ENCODE measurements at regions not wholly inside any gene's neighbourhood (a gene's known extent, or its start where the extent isn't known, plus 50 kb on each side); places are given as distances from the start of the nearest gene placed in this dataset.
A peak's percentile ranks its signal among the peaks of the same experiment; 100 is the strongest.
"Not testable (repeated sequence)": the region's sequence is repeated elsewhere in the genome, so short reads cannot be mapped to it uniquely, and the experiment has no call there.

DNA sequence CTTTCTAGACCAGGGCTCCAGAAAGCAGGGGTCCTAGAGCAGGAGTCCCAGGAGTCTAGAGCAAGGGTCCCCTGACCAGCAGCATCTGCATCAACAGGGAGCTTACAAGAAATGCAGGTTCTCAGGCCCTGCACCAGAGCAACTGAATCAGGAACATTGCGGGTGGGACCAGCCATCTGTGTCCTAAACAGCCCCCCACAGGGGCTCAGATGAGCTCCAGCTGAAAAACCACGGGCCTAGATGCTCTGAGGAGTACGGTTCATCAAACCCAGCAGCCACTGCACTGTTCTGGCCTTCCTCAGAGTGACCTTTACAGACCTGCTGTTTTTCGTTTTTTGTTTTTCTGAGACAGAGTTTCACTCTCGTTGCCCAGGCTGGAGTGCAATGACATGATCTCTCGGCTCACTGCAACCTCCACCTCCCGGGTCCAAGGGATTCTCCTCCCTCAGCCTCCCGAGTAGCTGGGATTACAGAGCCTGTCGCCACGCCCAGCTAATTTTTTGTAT lies 438.2 kb downstream of the SOX9 start:
- DNase-seq (ENCODE audit: low spot score): no peak

- peak; percentile 64 for DNase-seq (ENCODE audit: low spot score)
Observed at GRCh38 chr17:72560303-72561247, 439.8 kb downstream of the SOX9 start.

- DNase-seq (ENCODE audit: low spot score): no peak
Observed at GRCh38 chr17:72561266-72561665, 440.4 kb downstream of the SOX9 start.

DNA sequence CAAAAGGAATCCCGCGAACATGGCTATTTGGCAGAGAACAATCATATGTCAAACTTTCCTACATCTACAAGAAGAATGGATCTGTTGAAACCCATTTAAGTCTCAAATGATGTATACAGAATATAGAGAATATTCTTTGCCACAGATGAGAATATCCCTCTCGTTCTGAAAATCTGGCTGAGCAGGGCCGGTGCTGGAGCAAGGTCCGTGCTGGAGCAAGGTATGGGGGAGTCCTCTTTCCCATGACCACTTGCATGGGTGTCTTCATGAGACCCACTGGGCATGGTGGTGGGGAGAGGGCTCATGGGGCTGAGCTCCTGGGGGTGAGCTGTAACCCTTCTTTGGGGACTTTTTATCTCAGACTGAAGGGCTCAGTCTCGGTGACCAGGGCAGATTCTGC lies 440.9 kb downstream of the SOX9 start:
- no peak for DNase-seq (ENCODE audit: low spot score)

DNA sequence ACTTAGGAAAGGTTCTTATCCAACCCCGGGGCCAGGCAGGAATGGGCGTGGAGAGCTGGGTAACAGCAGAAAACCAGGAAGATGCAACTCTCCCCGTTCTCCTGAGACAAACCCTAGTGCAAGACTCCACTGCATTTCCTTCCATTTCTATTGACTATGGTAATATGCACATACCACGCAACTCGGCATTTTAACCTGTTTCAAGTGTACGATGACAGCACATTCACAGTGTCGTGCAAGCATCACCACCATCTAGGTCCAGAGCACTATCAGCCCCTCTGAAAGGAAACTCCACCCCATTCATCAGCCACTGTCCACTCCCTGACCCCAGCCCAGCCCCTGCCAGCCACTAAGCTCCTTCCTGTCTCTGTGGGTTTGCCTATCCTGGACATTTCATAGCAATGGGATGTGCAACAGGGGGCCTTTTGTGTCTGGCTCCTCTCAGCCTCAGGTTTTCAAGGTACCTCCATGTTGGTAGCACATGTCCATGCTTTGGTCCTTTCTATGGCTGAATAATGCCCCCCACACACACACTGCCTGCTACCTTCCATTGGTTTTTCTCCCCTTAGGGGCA lies 441.9 kb downstream of the SOX9 start:
- DNase-seq (ENCODE audit: low spot score): no peak

- DNase-seq (ENCODE audit: low spot score): no peak
Observed at GRCh38 chr17:72563952-72564351, 443.1 kb downstream of the SOX9 start.

GRCh38 chr17:72565006-72565405 lies 444.2 kb downstream of the SOX9 start:
- DNase-seq (ENCODE audit: low spot score): no peak

DNA sequence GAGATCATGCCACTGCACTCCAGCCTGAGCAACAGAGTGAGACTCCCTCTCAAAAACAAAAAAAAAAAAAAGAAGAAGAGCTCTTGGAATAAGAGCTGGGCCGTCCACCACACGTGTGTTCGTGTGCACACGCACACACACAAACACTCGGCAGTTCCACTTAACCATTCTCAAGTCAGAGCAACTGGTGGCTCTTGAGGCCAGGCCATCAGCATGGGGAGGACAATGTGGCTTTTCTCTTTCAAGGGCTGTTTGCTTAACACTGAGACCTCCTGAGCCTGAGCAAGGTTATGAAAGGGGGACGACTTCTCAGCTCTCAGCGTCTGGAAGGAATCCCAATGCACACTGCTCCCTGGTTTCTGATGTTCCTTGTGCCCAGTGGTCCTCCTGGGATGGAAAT lies 444.9 kb downstream of the SOX9 start:
- DNase-seq (ENCODE audit: low spot score): no peak

DNA sequence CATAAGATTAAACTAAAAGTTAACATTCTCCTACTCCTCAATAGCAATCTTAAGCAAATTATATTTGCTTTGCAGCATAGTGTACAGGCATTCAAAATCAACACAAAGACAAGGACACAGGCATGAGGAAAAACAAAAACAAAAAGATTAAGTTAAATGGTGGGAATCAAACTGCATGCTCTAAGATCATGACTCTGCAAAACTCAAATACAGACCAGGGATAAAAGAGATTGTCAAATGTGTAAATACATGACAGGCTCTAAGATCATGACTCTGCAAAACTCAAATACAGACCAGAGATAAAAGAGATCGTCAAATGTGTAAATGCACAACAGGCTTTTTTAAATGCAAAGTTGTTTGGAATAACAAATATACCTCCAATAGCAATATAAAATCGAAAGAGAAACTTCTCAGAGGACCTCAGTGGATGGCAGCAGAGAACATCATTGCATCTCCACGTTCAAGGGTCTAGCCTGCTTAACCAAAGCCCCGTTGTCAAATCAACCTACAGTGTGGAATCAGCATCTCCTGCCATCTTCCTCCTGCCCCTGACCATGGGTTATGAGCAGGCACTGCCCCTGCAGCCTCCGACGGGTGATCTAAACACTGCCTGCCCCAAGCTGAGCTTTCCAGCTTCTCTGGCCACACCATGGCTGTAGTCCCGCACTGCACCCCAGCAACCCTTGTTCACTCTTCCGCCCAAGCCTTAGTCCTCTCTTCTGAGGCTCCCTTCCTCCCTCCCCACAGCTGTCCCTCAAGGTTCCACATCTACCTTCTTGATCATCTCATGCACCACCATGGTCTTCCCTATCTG lies 446.1 kb downstream of the SOX9 start:
- DNase-seq (ENCODE audit: low spot score): no peak

DNA sequence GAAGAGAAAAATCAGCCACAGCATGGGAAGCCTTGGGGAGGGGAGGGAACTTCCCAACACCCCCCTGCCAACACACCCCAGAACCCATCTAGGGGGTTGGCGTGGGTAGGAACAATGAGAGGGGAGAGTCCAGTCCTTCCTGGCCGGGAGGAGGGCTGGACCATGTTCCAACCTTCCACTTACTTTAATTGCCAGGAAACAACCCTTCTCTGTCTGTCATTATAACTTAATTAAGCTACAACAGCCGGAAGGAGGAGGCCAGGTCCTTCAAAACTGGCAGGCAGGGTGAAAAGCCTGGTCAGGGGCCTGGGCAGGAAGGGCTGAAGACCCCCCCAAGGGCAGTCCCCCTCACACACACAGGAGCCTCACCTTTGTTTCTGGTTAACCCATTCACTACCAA lies 447.0 kb downstream of the SOX9 start:
- no peak for DNase-seq (ENCODE audit: low spot score)

GRCh38 chr17:72569148-72569946 lies 448.5 kb downstream of the SOX9 start:
- no peak for DNase-seq (ENCODE audit: low spot score)

DNA sequence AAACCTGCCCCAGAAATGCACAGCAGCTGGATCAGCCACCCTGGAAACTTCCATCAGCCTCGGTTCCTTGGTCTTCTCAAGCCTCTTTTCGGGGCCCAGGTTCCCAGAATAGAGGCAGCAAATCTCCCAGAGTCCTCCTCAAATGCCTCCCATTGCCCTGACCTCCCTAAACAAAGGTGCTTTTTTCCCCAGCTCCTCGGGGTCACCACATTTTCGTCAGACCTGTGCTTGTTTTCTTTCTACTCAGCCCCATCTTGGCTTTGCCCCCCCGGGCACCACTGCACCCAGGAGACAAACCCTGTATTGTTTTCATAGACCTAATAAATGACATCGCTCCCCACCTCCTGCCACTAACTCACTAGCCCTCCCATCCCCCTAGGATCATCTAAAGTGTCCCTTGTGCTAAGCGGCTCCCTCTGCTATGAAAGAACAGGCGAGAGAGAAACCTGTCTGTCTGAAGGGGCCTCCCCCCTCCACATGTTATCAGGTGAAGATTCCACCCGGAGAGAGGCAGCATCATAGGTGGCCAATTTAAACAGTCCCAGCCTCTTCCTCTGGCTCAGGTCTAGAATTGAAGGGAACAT lies 451.1 kb downstream of the SOX9 start:
- no peak for DNase-seq (ENCODE audit: low spot score)

DNA sequence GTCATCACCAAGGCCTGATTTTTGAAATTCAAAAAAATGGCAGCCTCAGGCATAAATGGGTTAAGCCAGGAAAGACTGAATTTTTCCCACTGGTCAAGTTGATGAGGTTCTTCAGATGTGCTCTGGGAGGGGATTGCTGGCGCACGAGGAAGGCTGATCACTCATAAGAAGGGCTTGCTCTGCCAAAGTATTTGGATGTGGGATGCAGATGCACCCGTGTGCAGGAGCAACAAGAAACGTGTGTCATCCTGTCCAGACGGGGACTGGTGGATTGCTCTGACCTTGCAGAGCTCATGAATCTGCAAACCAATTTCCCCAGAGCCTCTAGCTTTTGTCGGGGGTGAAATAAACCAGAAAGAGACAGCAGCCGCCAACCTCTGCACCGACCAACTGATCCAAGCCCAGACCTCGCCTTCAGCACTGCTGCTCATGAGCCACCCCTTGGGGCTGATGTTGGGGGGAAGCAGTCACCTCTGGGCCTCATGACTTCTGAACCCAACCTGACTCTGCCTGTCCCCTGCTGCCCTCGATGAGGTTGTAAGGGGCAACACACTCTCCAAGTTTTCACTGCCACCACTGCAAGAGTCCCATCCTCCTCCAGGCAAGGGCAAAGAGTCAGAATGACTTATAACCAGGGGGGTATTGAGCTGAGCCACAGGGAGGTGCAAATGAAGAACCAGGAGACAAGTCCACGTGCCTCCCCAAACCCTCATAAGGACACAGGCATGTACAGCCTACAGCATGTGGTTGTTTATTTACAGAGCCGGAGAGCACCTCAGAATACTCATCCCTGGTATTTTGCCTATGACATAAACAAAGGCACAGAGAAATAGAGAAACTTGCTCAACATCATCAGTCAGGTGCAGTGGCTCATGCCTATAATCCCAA lies 452.0 kb downstream of the SOX9 start:
- no peak for DNase-seq (ENCODE audit: low spot score)

DNA sequence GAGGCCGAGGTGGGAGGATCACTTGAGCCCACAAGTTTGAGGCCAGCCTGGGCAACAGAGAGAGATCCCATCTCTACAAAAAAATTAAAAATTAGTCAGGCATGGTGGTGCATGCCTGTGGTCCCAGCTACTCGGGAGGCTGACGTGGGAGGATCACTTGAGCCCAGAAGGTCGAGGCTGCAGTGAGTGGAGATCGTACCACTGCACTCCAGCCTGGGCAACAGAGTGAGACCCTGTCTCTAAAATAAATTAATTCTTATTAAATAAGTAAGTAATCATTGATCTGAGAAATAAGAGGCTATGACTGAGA lies 452.6 kb downstream of the SOX9 start:
- DNase-seq (ENCODE audit: low spot score): not testable (repeated sequence)

GRCh38 chr17:72574675-72575510 lies 454.1 kb downstream of the SOX9 start:
- DNase-seq (ENCODE audit: low spot score): no peak

GRCh38 chr17:72575542-72576233 lies 454.9 kb downstream of the SOX9 start:
- DNase-seq (ENCODE audit: low spot score): no peak

DNA sequence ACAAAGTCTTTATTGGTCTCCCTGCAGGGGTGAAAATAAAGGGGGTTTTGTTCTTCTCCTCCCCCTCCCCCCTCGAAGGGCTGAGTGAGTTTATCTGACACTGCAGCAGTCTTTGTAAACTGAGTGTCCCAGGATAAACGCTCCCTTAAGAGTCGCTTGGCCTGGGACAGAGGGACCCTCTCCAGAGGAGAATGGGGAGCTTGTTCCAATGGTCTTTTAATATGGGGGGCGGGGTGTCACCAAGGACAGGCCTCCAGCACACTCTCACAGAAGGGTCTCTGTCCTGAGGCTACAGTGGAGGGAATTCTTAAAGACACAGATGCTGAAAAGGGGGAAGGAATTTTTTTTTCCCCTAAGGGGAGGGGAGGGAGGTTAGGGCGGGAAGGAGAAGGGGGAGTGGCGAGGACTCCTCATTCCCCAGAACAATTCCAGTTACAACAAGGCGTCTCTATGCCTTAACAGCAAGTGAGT lies 455.5 kb downstream of the SOX9 start:
- no peak for DNase-seq (ENCODE audit: low spot score)

DNA sequence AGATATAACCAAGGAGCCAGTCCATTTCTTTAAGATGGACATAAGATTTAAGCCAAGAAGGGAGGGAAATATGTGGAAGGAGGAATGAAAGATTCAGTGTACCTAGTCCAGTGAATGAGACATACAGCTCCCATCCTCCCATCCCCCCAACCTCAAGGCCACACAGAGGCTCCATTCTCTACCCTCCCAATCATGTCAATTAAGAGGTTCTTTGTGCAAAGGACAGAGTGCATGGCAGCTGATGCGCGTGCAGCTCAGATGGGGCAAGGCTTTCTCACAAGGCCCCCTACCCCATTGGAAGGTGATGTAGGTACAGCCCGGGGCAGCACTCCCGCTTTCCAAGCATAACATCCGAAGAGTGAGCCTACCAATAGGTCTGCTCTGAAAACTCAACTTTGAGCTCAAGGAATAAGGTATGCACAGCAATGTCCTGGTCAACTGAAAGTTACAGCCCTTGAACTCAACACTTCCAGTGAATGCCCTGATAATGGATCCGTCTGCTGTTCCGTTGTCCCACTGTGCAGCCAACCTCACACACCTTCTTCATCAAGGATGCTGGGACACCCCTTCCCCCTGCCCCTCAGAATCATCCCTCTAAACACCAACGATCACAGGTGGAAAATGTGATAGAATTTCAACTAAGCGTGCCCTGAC lies 458.1 kb downstream of the SOX9 start:
- DNase-seq (ENCODE audit: low spot score): no peak

Data from HuH-7.5 (cell line).